UCSD-AML1 (cell line): ENCODE measurements at regions not wholly inside any gene's neighbourhood (a gene's known extent, or its start where the extent isn't known, plus 50 kb on each side); places are given as distances from the start of the nearest gene placed in this dataset.
"Not testable (repeated sequence)": the region's sequence is repeated elsewhere in the genome, so short reads cannot be mapped to it uniquely, and the experiment has no call there.

ENCODE experiments used
- DNase-seq: peaks from one replicate; lab custom pipeline; 2025; ENCODE audit not compliant: unreplicated experiment; lab: John Stamatoyannopoulos, UW

DNA sequence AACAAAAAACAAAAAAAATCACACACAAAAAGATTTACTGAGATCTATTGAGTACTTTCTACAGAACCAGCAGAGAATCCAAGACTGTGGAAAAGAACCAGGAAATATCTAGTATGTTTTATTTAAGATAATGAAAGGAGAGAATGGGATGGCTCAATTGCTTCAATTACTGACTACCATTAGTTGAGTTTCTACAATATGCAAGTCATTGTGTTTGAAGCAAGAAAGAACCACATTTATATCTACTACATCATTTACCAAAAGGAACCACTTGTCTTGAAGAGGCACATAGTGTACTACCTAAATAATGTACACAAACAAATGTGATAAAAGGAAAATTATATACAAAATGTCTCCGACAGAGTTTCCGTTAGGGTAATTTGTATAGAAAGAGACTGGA is 325.9 kb upstream of the TNC start:
- DNase-seq = no peak

DNA sequence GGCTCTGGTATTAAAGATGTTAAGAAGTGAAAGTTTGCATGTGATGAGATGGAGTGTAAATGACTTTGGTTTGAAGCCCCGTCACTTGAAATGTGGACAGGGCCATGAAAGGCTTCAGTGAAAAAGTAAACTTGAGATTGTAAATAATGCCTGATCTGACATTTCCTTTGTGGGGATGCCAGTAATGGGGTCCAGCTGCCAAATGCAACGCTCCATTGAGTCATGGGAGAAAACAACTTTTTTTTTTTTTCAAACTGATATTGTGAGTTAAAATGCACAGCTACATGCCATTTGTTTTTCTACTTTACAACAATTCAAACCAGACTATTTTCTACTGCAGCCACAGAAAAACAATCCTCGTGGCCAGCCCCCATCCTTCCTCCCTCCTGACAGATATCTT is 327.0 kb upstream of the TNC start:
- no peak for DNase-seq

DNA sequence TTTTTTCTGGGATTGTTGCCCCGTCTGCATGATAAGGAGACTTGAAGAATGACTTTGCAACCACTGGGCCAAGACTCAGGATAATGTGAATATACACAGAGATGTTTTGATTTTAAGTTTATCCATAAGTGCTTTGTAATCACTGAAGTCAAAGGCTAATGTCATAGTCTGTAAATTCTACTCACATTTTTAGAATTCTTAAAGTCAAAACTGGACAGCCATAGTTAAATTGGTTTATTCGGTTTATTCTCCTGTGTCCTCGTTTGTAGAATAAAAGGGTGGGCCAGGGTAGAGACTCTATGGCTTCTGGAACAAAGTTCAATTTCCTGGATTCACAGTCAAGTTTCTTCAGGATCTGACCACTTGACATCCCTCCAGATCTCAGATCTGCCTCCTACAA is 327.7 kb upstream of the TNC start:
- DNase-seq = no peak

DNA sequence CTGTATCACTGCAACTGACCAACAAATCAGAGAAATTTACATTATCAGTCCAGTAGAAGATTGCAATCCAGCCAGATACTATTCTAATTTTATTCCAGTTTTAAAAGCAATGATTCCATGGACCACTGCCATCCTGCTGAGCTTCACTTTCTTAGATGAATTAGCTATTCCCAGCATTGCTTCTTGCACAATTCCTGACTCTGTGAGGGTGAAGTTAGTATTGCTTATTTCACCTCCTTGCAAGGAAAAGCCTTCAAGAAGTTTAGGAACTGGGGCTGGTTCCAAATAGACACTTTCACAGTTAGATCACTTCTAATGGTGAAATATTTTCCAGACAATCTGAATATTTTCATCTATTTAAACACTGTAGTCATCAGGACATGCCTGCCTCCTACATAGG is 338.6 kb upstream of the TNC start:
- no peak for DNase-seq

DNA sequence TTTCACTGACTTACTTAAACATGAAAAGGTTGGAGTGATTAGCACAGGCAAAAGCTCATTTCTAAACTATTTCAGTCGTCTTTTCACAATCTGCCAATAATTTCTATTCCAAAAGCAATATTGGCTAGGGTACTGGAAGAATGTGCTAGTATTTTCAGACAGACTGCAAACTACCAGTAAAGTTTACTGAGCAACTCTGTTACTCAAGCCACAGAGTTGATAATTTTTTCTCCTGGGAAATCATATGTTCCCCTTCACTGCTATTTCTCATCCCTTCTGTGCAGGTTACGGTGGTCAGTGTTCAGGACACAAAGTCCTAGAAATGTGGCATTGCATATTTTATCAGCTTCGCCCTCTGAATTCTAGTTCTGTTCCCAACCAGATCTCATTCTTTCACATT is 343.3 kb upstream of the TNC start:
- DNase-seq = no peak

DNA sequence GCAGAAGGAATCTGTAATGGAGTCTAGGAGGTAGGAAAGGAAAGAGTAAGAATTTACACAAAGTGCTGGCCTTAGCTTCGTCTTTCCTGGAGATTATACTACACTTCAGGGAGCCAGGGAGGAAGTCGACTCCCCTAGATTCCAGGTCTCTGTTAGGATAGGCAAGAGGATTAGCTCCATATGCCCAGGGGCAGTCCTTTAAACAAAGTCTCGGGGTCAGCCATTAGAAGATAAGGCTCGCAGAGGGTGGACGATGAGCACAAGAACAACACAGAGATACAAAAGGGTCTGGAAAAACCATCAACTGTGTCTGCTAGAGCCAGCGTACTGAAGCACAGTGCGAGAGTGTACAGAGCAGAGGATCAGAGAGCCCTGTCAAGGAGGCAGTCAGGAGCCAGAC is 344.7 kb upstream of the TNC start:
- DNase-seq = no peak

DNA sequence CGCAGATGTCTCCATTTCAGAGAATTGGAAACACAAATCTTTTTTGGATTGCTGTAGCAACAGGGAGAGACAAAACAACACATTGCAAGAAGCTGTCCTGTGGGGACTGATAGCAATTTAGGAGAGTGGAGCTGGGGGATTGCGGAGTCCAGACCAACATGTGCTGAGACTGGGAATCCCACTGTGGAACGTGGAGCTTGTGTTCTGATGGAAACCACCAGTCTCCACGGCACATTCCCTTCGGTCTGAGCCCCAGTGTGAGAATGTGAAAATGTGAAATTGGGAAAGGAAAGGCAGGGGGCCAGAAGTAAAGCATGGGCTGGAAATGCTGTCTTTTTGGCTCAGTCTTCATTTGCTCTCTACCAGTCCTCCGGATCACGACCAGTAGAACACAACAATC is 348.8 kb upstream of the TNC start:
- no peak for DNase-seq

DNA sequence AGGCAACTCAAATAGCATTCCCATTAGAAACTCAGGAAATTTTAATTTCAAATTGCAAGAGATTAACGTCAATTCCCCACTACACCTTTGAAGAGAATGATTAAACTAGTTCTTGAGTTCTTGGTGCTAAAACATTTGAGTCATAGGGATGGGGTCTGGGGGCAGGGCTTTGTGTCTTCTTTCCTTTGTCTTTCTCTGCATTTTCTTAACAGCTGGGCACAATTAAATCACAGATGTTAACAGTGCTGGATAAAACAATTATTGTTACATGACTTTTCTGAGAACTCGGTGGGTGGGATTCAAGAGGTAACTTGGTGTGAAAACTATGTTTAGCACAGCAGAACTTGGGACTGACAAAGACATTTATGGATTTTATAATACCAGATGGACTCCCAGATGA is 351.9 kb upstream of the TNC start:
- no peak for DNase-seq

DNA sequence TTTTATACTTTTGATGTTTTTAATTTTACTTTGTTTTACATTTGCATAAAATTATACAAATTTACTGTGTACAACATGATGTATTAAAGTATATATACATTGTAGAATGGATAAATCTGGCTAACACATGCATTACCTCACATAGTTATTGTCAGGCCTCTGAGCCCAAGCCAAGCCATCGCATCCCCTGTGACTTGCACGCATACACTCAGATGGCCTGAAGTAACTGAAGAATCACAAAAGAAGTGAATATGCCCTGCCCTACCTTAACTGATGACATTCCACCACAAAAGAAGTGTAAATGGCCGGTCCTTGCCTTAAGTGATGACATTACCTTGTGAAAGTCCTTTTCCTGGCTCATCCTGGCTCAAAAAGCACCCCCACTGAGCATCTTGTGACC is 355.1 kb upstream of the TNC start:
- not testable (repeated sequence) for DNase-seq

DNA sequence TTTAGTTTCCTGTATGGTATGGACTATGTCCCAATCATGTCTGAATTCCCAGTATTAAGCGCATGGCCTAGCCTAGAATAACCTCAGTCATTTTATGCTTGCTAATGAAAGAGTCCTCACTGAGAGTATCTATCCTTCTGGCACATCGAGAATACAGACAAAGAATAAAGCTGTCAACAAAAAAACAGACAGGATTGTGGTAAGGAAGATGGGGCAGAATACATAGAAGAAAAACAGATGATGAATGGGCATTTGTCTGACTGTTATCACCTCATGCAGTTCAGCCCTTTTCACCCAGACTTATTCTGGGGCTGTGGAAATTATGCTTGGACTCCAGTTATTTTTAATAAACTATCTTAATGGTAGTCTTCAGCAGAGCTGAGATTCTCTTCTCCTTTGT is 363.8 kb upstream of the TNC start:
- DNase-seq = no peak

DNA sequence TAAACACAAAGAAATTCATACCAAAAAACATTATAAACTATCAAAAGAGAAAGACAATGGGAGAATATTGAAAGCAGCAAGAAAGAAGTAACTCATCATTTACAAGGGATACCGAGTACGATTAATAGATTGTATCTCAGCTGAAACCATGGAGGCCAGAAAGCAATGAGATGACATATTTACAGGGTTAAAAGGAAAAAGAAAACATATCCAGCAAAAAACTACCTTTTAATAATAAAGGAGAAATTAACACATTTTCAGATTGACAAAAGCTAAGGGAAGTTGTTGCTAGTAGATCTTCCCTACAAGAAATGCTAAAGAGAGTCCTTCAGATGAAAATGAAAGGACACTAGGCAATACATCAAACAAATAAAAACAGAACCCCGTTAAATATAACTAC is 364.8 kb upstream of the TNC start:
- DNase-seq = no peak

DNA sequence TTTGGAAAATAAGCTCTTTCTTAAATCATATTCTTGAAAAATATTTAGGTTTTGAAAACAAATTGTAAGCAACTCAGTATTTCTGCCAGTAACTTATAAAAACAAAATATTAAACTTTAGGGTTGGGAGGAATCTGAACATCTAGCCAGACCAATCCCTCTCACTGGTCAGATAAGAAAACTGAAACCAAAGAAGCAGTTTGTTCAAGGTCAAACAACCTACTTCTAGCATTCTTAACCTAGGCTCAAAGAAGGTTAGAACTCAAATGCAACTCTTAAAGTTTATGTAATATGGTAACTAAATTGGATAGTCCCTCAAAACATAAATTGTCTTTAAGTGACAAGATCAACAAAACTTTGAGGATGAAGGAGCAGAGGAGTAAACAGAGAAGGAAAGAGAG is 374.9 kb upstream of the TNC start:
- no peak for DNase-seq

DNA sequence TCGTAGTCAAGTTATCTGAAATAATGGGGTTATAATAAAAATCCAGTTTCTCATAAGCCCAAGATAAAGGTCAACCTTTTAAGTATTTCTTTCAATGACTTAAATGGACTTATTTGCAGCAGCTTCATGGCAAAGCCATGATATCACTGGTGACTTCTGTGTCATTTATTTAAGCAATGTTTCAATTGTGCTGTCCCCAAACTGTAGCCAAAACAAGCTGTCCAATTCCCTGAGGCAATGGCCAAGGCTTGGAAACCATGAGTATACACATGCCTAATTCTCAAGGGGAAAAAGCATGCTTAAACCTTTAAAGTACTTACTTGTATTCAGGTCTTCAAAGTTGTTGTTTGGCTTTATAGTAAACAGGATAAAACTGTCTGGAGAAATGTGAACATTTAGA is 376.4 kb upstream of the TNC start:
- no peak for DNase-seq

DNA sequence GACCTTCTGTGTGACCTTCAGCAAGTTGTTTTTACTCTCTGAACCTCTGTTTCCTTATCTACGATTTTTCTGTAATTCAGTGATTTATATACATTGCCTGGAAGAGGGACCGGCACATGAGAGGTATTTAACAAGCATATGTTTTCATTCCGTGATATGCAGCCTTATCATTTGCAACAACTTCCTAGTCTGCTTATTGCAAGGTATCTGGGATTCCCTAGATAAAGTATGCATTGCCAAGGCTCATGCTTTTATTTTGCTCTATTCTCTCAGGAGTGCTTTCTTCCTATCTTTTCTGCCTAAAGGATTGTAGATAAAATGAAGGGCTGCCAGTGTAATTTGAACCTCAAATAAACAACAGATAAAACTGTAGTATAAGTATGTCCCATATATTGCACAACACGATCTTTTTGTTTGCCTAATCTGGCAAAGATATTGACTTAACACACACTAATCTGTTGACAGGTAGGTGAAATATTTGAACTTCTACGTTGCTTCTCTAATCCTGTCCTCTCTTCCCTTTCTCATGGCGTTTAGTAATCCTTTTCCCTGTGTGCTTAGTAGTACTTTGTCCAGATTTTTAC is 377.2 kb upstream of the TNC start:
- DNase-seq = no peak

DNA sequence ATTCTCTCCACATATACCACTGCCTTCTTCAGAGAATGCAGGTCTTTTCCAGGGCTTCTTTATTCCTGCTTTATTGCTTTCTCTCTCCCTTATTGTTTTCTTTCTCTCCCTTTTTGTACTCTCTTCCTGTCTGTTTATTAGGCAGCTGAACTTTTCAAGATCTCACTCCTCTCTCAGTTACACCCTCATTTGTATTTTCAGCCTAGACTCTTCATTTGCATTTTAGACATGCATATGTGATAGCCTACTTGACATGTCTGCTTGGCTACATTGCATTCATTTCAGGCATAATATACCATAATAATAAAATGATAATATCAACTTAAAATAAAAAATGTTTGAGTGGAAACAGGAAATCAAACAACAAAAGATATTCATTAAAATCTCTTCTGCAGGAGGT is 377.9 kb upstream of the TNC start:
- DNase-seq = no peak

DNA sequence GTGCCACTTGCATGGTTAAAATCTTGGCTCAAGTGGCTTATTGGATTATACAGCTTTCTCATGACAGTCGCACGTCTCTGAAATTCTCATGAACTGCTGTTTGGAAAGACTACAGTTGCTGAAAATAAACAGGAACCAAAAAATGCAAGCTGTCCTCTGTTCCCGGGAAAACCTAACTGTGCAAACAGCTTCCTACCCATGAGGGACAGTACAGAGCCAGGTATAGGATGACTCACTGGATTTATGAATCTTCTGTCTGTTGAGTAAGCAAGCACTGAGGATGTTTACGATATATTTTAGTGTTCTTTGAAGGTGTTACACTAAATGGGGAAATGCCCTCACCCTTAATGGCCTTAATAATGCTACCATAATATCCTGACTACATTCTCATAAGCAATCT is 380.3 kb upstream of the TNC start:
- DNase-seq = no peak

DNA sequence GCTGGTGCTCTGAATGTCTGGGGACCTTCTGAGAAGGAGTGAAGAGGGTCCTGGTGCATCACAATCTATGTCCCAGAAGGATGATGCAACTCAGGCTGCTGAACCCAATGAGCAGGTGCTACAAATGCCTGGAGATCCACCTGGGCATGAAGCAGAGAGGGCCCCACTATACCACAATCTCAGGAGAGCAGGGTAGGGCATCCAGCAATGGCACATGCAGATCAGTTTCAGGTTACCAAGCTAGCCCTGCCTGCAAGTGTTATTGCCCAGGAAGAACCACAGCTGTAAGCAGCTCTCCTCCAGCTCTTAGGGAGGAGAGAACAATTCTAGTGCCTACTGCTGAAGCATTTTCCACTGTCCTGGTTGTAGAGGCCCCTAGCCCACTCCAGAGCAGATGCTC is 389.2 kb upstream of the TNC start:
- no peak for DNase-seq

DNA sequence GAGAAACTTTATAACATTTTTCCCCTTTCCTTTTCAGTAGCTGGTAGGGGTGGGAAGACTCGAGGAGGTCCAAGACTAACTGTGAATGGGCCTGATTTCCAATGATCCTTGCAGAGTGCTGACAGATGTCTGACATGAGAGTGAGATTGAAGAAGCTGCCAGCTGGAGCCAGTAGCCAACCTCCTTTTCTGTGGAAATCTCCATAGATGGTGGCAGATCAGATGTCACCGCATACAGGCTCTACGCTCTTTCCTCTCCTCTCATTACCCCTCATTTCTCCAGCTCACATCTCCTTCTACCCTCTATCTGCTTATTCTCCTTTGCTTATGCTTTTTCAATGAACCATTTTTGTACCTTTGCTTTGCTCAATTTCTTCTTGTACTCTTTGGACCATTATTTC is 395.2 kb upstream of the TNC start:
- DNase-seq = no peak

DNA sequence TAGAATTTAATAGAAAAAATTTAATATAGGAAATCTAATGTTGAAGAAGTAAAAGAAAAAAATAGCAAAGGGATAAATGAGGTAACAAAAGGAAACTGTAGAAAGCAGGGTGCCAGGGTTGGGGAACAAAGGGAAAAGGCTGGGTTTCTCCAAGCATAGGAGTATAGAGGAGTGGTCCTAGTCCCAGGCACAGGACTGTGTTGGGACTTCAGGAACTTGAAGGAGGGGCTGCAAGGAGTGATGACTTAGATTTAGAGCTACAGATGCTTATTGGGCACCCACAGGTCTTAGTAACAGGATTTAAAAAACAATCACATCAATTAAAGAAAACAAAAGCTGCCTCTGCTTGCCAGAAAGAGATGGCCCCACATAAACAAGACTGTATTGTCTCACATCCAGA is 396.5 kb upstream of the TNC start:
- DNase-seq = no peak

DNA sequence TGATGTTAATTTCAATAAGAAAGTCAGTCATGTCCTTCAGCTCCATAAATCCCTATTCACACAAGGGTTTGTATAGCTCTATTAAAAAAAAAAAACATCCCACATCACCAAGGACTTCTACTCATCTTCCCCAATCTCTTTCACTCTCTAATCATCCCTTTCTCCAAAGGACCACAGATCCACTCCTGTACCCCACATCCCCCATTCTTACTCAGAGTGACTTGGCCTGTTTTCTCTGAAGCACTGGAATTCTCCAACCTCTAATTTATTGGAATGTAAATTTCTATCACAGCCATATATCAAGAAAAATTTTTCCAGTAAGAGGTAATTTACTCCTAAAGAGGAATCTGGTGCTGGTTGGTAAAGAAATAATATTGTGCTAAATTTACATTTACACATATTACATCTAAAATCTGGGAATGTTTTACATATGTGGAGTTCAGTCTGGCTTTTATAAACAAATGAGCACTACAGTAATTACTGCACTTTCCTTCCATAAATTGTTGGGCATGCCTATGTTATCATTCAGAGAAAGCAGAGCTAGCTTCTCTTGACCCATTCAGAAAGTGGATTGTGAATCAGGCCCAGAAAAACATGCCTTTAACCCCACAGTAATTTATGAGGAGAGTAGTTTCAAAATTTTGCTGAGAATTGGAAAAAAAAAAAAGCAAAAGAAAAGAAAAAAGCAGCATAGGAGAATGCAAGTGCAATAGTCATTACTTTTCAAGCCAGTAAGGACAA is 399.5 kb upstream of the TNC start:
- no peak for DNase-seq

DNA sequence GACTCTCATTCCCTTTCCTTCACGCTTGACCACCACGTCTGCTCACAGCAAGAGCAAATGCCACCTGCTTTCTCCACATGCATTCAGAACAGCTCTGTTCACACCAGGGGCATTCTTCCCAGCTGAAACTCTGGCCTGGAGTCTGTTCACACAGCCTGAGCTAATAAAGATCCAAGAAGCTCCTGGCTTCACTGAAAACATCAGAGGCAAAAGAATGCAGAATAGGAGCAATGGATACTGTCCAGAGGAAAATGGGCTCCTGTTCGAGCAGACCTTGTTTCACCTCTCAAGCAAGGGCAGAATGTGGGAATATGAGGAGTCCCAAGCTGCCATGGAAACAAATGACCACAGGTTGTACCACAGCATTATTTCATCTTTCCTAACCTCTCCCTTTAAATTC is 402.7 kb upstream of the TNC start:
- no peak for DNase-seq

DNA sequence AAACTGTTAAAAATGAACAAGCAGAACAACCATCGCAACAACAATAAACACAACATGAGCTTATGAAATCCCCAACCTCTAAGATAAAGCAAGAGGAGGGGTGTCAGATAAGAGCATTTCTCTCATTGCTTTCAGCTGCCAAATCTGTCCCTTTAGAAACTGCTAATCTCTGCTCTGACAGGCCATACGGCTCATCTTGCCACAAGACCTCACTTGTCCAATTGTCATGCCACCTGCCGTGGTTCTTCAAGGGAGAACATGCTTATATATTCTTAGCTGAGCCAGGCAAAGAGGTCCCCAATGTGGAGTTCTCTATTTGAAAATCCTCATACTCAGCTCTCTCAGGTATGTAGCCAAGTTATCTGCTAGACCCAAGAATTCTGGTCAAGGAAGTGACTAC is 405.0 kb upstream of the TNC start:
- DNase-seq = no peak

DNA sequence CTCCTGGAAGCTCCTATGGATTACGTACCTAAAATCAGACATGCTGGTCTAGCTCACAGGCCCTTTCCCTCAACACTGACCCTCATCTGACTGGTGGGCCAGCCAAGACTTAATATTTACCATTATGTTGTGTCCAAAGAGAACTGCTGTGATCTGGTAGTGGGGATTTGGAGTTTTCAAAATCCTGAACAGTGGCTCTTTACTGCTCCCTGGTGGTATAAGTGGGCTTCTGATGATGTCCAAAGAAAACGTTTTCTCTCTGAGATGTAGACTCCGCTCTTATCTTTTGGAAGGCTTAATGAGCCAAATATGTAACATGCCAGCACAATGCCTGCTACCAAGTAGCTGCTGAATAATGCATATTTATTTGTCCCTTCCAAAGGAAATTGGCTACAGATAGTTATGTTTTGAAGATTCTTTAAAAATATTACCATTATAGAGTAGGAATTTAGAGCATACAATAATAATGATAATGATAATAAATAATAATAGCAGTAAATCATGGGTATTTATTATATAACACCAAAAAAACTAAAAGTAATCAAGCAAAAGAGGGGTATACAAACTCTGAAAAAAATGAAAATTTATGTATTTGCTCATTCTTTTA is 406.6 kb upstream of the TNC start:
- DNase-seq = no peak
